GM21576 (cell line): ENCODE measurements at regions not wholly inside any gene's neighbourhood (a gene's known extent, or its start where the extent isn't known, plus 50 kb on each side); places are given as distances from the start of the nearest gene placed in this dataset.

Experiments
- ATAC-seq: cut with Tn5 transposase; IDR thresholded peaks from one replicate; pipeline ENCODE4 v1.9.1; 2021; ENCODE audit warnings: mild to moderate bottlenecking, moderate library complexity; ENCODE audit not compliant: unreplicated experiment

DNA sequence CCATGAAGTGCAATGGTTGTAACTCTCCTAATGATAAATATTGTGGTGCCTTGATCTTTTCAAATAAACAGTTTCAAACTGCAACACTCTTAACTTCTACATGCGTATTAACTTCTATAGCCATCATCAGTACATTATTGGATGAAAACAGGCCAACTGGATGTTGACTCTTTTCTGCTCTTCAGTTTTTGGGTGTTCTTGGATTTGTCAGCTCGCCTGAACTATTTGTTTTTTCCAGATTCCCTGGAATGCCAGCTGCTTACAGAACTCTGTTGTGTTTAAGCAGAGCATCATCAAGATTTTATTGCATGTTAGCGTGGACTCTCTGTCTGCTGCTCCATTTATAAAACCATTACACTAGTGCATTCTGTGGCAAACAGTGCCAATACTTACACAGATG is 626.1 kb downstream of the HDGFL1 start:
- ATAC-seq, result no peak

DNA sequence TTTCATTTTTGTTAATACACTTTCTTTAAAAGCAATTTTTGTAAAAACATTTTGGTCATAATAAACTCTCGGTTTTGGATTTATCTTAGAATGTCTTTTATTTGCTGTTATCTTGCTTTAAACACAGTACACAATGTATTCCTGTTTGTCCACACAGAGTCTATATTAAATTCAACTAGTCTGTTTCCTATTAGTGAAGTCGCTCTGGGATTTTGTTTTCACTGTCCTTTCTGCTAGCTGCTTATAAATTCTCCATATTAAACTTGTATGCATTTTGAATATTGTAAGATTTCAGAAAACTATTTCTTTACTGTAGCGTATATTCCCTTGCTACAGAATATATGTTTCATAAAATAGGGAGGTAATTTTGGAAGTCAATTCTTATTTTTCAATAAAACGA is 630.2 kb downstream of the HDGFL1 start:
- no peak for ATAC-seq

DNA sequence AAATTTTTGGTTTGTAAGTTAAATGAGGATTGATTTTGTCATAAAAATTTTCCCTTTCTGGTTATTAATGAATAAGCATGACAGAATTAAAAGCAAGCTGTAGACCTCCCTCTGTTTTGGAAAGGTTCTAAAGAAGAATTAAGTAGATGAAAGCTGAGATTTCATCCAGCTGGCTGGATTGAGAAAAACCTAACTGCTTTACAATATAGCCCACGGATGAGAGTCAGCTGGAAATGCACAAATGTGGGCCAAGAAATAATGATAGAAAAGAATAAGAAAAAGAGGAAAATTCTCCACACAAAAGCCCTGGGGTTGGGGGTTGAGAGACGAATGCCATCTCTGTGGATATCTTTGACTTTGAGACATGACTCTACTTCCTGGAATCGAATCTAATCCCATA is 631.6 kb downstream of the HDGFL1 start:
- no peak for ATAC-seq

DNA sequence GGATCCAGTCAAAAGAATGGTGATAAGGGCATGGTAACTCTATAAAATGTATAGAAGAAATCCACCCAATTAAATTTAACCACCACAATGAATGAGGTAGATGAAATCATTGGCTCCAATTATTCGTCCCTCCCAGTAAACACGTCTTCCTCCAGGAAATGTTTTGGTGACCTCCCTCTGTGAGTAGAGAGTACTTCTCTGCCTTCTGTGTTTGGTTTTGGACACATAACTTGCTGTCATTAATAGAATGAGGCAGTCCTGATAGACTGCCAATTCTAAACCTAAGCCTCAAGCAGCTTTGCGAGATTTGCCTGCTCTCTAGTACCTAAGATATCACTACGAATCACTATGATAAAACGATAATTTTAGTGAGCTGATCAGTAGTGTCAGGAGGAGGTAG is 632.8 kb downstream of the HDGFL1 start:
- no peak for ATAC-seq

DNA sequence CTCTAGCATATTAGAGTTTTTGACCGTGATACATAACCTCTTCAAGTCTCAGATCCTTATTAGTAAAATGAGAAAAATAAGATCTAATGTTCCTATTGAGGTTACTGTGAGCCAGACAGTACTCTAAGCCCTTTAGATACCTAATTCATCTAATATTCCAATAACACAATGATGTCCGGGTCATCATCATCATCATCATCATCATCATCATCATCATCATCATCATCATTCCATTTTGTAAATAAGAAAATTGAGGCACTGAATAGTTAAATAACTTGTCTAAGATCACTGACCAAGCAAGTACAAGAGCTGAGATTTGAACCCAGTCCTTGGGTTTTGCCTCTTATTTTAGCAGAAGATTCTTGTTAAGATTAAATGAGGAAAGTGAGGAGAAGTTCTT is 643.0 kb downstream of the HDGFL1 start:
- ATAC-seq, result no peak

DNA sequence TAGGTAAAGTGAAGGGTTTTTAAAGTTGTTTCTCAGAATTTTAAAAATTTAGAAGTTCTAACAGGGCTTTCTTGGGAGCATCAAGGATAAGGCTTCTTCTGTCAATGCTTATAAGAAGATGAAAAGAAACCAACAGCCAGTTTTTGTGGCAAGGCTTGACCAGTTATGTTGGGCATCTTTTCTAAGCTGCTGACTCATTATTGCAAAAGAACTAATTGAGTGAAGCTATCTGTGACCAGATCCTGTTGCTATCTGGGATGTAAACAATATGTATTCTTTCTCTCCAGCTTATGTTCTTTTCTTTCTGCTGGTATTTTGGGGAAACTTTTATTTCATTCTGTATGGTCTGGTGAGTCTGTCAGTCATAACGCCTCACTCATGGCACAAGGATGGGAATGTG is 643.8 kb downstream of the HDGFL1 start:
- ATAC-seq, result no peak

DNA sequence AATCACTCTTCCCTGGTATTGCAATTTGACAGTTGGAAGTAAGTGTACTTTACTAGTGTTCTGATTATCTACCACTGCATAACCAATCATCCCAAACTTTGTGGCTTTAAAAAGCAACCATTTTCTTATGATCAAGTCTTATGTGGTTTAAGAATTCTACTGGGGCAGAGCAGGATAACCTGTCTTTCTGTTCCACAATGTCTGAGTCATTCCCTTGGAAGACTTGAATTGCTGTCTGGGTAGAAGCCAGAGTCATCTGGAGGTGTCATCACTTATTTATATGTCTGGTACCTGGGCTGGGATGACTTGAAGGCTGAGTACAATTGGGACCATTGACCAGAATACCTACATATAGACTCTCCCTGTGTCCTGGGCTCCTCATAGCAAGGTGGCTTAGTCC is 644.3 kb downstream of the HDGFL1 start:
- ATAC-seq, result no peak

DNA sequence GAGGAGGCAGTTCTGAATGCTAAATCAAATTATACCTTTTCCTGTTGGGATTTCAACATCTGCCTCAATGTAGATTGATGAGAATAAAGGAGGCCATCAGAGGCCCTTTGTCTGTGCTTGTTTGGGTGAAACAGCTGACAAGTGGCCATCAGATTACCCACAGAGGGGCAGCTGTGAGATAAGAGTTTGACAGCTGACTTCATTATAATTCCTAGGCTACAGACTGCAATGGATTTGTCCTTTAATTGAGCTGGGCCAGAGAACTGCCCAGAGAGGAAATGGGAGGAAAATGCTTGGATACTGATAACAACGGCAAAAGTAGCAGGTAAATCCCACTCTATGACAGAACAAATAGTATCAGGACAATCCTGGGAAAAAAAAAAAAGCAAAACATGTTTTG is 649.4 kb downstream of the HDGFL1 start:
- no peak for ATAC-seq

DNA sequence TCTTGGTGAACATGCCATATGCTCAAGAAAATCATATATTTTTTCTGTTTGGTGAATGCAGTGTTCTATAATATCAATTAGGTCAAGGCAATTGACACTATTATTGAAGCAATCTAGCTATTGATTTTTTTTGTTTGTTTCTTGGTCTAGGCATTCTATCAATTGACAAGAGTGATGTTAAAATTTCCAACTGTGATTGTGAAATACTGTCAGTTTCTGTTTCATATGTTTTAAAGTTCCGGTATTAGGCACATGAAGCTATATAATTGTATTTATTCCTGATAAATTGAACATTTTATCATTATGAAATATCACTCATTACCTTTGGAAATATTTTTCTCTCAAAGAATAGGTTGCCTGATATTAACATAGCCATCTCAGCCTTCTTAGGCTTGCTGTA is 653.4 kb downstream of the HDGFL1 start:
- no peak for ATAC-seq

DNA sequence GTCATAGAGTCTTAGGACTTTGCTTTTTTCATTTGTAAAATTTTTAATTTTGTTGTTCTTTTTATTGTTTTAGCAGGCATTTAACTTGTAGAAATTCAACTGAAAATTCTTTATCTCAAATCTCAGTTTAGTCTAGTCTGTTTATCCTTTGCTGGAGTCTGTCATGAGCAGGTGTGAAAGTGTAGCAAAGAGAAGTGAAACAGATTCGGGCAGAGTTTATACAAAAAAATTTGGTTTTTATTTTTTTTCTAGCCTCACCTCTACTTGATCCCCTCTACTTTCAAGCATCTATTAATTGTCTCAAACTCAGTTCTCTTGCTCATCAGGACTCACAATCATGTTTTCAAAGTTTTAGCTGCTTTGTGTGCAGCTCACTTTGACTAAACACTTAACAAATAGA is 655.2 kb downstream of the HDGFL1 start:
- ATAC-seq, result no peak

DNA sequence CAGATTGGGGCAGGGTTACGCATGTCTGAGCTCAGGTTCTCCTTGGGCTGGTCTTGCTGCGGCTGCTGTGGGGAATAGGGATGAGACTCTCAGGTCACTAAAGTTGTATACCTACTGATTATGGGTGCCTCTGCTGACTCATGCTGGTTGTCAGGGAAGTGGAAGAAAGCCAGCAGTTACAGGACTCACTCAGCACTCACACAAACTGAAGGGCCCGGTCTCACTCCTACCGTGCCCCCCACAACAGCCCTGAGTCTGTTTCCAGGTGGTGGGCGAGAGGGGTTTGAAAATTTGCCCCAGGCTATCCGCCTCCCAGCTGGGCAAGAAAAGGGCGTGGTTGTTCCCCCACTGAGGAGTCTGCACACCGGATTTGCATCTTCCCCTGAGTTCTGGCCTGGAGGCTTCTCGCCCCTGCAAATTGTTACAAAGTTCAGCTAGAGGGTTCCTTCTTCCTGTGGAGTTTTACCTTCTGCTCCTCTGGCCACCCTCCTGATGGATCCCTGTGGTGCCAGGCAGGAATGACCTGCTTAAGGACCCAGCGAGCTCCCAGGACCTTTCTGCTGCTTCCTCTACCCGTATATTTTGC is 659.2 kb downstream of the HDGFL1 start:
- ATAC-seq, result no peak

DNA sequence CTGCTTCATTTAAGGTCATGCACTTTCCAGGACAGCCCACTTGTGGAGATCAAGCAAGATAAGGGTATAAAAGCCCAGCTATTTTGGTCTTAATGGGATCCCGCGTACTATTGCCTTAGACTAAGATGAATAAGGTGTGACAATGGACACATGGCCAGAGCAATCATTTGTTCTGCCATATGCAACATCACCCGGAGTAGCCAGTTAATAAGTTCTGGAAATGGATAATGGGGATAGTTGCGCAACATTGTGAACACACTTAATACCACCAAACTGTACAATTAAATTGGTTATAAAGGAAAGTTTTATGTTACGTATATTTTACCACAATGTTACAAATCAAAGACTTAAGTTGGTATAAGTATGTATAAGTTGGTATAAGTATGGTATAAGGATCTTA is 674.5 kb downstream of the HDGFL1 start:
- no peak for ATAC-seq

DNA sequence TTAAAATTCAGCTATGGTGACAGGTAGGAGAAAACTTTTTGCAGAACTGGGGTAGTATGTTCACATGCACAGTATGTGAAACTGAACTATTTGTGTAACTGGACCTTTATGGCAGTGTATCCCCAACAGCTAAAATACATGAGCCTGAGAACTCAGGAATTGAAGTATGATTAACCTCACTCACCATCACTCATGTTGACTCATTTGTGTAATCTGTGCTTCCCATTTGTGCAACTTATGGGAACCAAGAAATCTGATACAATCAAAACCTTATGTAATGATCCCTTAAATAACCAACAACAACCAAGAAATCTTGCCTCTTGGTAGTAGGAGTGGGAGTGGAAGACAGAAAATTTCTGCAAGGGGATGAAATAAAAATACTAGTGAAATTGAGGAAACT is 674.9 kb downstream of the HDGFL1 start:
- no peak for ATAC-seq

DNA sequence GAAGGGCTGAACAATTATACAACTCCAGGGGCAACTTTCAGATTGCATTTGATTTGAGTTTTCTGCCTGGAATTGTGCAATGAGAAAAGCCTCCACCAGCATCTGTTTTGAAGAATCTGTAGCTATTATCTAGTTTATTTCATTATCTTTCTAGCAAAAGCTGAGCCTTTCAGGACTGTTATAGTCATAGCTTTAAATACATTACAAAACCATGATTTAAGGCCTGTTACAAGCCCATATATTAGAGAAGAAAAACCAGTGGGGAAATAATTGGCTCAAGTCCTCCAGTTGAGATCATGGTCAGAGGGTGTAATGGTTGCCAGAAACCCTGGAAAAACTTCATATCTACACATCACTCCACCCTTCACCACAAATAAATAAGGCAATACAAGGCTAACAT is 676.2 kb downstream of the HDGFL1 start:
- ATAC-seq, result no peak

DNA sequence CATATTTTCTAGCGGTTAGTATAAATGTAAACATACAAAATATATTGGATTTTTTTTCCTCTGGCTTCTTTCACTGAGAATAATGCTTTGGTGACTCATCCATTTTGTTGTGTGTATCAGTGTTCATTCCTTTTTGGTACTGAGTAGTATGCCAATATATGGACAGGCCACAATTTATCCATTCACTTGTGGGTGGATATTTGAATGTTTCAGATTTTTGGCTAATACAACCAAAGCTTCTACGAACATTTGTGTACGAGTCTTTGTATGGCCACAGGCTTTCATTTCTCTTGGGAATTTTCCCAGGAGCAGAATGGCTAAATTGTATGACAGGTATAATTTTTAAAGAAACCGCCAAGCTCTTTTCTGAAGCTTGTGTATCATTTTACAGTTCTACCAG is 677.5 kb downstream of the HDGFL1 start:
- ATAC-seq, result no peak

DNA sequence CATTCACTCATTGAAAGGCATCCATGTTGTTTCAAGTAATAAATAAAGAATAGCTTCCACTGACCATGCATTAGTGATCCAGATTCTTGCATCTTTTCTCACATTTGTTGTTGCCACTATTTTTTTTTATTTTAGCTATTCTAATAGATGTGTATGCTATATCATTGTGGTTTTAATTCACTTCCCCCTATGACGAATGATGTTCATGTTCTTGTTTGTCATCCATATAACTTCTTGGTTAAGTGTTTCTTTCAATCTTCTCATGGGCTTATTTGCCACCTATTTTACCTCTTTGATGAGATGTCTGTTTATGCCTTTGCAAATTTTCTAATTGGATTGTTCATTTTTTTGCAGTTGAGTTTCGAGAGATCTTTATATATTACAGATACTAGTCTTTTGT is 681.2 kb downstream of the HDGFL1 start:
- ATAC-seq, result no peak

DNA sequence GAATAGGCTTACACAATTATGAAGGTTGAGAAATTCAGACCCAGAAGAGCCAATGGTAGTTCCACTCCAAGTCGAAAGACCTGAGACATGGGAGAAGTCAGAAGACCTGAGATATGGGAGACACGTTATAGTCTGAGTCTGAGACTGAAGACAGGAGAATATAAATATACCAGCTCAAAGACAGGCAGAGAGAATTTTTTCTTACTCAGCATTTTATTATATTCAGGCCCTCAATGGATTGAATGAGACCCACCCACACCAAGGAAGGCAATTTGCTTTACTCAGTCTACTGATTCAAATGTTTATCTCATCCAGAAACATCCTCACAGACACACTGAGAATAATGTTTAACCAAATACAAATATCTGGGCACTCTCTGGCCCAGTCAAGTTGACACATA is 693.5 kb downstream of the HDGFL1 start:
- ATAC-seq, result no peak

DNA sequence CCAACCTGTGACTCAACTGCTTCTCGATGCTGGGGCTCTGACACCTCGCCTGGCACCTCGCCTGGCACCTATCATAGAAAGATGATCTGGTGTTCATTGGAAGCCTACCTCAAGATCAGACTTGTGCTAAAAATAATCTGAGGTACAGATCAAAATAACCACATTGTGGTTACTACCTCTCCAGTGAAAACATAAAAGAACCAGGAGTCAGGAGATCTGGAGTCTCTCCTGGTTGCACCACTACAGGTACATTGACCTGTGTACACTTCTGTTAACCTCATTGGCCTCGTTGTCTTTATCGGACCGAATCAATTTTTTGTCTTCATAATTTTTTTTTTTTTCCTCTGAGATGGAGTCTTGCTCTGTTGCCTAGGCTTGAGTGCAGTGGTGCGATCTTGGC is 695.9 kb downstream of the HDGFL1 start:
- no peak for ATAC-seq

DNA sequence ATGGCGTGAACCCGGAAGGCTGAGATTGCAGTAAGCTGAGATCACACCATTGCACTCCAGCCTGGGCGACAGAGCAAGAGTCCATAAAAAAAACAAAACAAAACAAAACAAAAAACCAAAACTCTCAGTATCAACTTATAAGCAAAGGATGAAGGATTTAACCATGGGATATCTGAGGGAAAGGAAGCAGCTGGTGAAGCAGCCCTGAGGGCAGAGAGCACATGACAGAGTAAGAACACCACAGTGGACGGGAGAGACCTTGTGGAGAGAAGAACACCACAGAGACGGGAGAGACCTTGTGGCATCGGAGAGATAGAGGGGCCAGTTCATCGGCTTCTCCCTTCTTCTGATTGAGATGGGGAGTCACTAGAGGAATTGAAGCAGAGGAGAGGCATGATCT is 697.2 kb downstream of the HDGFL1 start:
- ATAC-seq, result no peak

DNA sequence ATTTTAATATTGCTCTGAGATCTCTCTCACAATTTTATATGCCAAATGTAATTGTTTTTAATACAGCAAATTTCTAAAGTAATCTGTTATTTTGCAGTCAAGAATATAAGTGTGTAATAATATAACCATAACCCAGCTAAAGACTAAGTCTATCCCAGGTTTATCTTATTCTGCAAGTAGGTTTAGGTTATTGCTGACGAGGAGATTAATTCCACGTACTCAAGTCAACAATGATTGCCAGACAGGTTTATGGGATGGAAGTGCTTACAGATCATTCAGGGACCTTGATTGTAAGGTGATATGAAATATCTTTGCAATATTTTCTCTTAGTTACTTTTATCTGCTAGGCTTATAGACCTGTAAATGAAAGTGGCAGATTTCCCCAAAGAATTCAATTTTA is 698.3 kb downstream of the HDGFL1 start:
- no peak for ATAC-seq

DNA sequence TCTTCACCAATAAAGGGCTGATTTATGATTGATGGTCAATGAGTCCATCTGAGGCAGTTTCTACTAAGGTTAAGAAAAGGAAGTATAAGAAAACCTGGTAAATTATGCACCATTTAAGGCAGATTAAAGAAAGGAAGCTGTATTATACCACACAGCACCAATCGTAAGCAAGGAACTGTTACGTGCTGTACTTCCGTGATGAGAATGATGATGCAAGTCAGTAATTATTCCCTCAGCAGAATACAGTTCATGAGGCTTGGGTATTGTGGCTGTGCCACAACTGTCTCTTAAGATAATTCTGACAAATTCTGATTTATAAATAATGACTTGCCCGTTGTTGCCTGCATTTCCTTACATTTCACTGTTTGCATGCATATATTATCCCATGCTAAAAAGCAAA is 699.0 kb downstream of the HDGFL1 start:
- ATAC-seq, result no peak

DNA sequence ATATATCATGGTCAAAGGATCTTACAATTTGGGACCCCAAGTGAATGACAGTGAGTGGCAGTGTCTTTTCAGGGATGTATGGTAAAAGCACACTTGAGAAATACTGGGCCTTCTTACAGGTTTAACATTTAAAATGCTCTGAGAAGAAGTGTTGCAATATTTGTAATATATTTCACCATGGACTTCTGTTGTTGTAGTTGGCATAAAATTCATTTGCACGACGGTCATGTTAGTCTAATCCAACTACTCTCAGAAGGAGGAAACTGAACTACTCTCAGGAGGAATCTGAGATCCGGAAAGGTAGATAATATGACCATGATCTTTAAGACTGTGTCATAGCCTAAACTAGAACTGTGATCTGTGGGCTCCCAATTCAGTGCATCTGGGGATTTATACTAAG is 700.1 kb downstream of the HDGFL1 start:
- no peak for ATAC-seq

DNA sequence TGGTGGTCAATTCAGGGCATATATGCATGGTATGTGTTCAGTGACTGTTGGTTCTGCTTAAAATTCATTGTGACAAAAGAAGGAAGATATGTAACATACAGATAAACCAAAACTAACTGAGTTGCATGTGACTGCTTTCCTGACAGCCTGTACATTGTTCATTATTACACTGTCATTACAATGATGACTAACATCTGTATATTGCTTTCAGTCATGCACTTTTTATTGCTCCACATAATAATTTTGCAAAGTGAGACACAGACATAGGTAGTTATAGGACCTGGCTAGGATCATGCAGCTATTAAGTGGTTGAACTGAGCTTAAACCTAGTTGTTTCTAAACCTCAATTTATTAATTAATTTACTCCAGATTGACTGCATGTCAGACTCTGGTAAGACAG is 703.2 kb downstream of the HDGFL1 start:
- no peak for ATAC-seq
